PC-3 (cell line): ENCODE measurements at regions not wholly inside any gene's neighbourhood (a gene's known extent, or its start where the extent isn't known, plus 50 kb on each side); places are given as distances from the start of the nearest gene placed in this dataset.

Source experiments
- ATAC-seq: fragments of 200-7000 bp; cut with Tn5 transposase; 2 replicates; pipeline ENCODE4 v1.9.1; 2020; ENCODE audit warnings: mild to moderate bottlenecking, moderate library complexity
- BruUV-seq: library from RNA; stranded (reverse); fragments of 400-500 nt; replicated peaks from 2 replicates; lab custom pipeline; 2021; lab: Mats Ljungman, UMichigan
- CTCF ChIA-PET: fragments of 300-600 bp; sonication (Branson Sonifier 250); formaldehyde crosslinking; loops from one replicate; lab custom pipeline; 2022; ENCODE audit warnings: antibody characterized with exemption; lab: Charles Lee
- POLR2A ChIA-PET: fragments of 300-600 bp; sonication (Branson Sonifier 250); formaldehyde crosslinking; loops from one replicate; lab custom pipeline; 2022; ENCODE audit warnings: antibody characterized with exemption; ENCODE audit not compliant: unreplicated experiment; lab: Charles Lee
- DNase-seq: peaks from one replicate; pipeline ENCODE4 v3.0.0-alpha.2; 2015
- H2AFZ ChIP-seq: fragments of 300-600 bp; sonication (generic); 2 replicates; pipeline ENCODE4 v1.6.0; 2016; ENCODE audit warnings: antibody characterized with exemption, low read length
- H3F3A ChIP-seq: fragments of 300-600 bp; sonication (generic); one replicate; pipeline ENCODE4 v1.6.0; 2017; ENCODE audit warnings: antibody characterized with exemption, low read length, control low read depth, mild to moderate bottlenecking; ENCODE audit not compliant: unreplicated experiment
- H3K27ac ChIP-seq: fragments of 300-600 bp; sonication (generic); 2 replicates; pipeline ENCODE4 v1.5.1; 2016; ENCODE audit warnings: mild to moderate bottlenecking, low read length
- H3K27me3 ChIP-seq: fragments of 300-600 bp; sonication (generic); 2 replicates; pipeline ENCODE4 v1.6.1; 2016; ENCODE audit warnings: low read length, mixed read lengths
- H3K36me3 ChIP-seq: fragments of 300-600 bp; sonication (generic); 2 replicates; pipeline ENCODE4 v1.6.1; 2016; ENCODE audit warnings: low read depth, mixed run types, low read length, mixed read lengths
- H3K4me1 ChIP-seq: fragments of 300-600 bp; sonication (generic); 2 replicates; pipeline ENCODE4 v1.5.1; 2016; ENCODE audit warnings: low read length; ENCODE audit not compliant: insufficient read depth
- H3K4me2 ChIP-seq: fragments of 300-600 bp; sonication (generic); 2 replicates; pipeline ENCODE4 v1.6.0; 2016; ENCODE audit warnings: low read length
- H3K4me3 ChIP-seq: fragments of 300-600 bp; sonication (generic); 2 replicates; pipeline ENCODE4 v1.5.1; 2016; ENCODE audit warnings: mild to moderate bottlenecking, low read length, mixed read lengths
- H3K79me2 ChIP-seq: fragments of 300-600 bp; sonication (generic); 2 replicates; pipeline ENCODE4 v1.6.1; 2017; ENCODE audit warnings: low read length, mixed read lengths
- H3K9ac ChIP-seq: fragments of 300-600 bp; sonication (generic); 2 replicates; pipeline ENCODE4 v1.6.0; 2016; ENCODE audit warnings: mild to moderate bottlenecking, low read length
- H3K9me2 ChIP-seq: fragments of 300-600 bp; sonication (generic); replicated peaks from 2 replicates; pipeline ENCODE4 v1.6.1; 2016; ENCODE audit warnings: mixed run types, low read length, mixed read lengths
- H3K9me3 ChIP-seq: fragments of 300-600 bp; sonication (generic); 2 replicates; pipeline ENCODE4 v1.6.1; 2016; ENCODE audit warnings: low read length, mixed read lengths
- H4K20me1 ChIP-seq: fragments of 300-600 bp; sonication (generic); 2 replicates; pipeline ENCODE4 v1.6.1; 2016; ENCODE audit warnings: low read length, mixed read lengths
- EZH2 ChIP-seq: fragments of 300-600 bp; sonication (generic); IDR thresholded peaks from one replicate; pipeline ENCODE4 v1.6.1; 2017; ENCODE audit warnings: antibody characterized with exemption, mild to moderate bottlenecking, low read length; ENCODE audit not compliant: unreplicated experiment
- EZH2phosphoT487 ChIP-seq: fragments of 300-600 bp; sonication (generic); IDR thresholded peaks from 2 replicates; pipeline ENCODE4 v1.6.1; 2018; ENCODE audit warnings: mild to moderate bottlenecking, antibody characterized with exemption, low read length, borderline replicate concordance
- intact Hi-C: fragments of 100-400 bp; cut with micrococcal nuclease; formaldehyde crosslinking; loops from 2 replicates; pipeline ENCODE4 v1.9.0; 2023
- TF ChIP-seq, protein P1 (sequence below): fragments of 300-600 bp; sonication (generic); conservative IDR thresholded peaks from 2 replicates; pipeline ENCODE4 v1.5.1; 2017; ENCODE audit warnings: antibody characterized with exemption, low read depth, mild to moderate bottlenecking, low read length

DNA sequence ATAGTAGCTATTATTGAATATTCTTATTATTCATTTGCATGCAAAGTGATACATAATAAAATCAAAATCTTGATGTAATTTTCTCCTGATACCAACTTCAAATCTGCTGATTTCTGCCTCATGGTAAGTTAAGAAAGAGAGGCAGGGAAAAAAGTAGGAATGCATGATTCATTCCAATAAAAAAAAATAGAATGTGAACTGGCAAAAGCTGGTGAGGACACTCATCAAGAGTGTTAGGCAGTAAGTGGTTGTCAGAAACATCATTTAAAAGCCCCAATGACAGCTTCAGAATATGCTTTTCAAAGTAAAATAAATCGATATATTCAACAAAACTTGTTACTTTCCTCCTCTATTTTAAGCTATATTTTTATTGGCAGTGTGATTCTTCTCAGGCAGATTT, 979.1 kb downstream of the TECRL start:
- CTCF ChIA-PET = no interaction called here
- H3K9ac ChIP-seq = no peak overlapping the region
- H3K4me3 ChIP-seq = no peak overlapping the region
- no peaks in the 10 kb centered on the region for H3K9me3 ChIP-seq
- no peak for TF ChIP-seq EZH2phosphoT487
- TF ChIP-seq, protein P1, sequence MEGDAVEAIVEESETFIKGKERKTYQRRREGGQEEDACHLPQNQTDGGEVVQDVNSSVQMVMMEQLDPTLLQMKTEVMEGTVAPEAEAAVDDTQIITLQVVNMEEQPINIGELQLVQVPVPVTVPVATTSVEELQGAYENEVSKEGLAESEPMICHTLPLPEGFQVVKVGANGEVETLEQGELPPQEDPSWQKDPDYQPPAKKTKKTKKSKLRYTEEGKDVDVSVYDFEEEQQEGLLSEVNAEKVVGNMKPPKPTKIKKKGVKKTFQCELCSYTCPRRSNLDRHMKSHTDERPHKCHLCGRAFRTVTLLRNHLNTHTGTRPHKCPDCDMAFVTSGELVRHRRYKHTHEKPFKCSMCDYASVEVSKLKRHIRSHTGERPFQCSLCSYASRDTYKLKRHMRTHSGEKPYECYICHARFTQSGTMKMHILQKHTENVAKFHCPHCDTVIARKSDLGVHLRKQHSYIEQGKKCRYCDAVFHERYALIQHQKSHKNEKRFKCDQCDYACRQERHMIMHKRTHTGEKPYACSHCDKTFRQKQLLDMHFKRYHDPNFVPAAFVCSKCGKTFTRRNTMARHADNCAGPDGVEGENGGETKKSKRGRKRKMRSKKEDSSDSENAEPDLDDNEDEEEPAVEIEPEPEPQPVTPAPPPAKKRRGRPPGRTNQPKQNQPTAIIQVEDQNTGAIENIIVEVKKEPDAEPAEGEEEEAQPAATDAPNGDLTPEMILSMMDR = no peak
- no peak for TF ChIP-seq EZH2
- no peaks in the 10 kb centered on the region for H3F3A ChIP-seq
- H4K20me1 ChIP-seq = no peaks in the 10 kb centered on the region
- DNase-seq = peak; percentile 47
- H3K36me3 ChIP-seq = no peaks in the 10 kb centered on the region
- POLR2A ChIA-PET = no interaction called here
- no peaks in the 10 kb centered on the region for H3K9me2 ChIP-seq
- ATAC-seq = peak; percentile 58
- no peak overlapping the region for H3K27ac ChIP-seq
- H3K4me2 ChIP-seq = no peak overlapping the region
- H2AFZ ChIP-seq = no peak overlapping the region
- H3K4me1 ChIP-seq = no peaks in the 10 kb centered on the region
- intact Hi-C loops = no loop called here
- no TSS peak for BruUV-seq
- H3K27me3 ChIP-seq = no peaks in the 10 kb centered on the region
- H3K79me2 ChIP-seq = no peaks in the 10 kb centered on the region

DNA sequence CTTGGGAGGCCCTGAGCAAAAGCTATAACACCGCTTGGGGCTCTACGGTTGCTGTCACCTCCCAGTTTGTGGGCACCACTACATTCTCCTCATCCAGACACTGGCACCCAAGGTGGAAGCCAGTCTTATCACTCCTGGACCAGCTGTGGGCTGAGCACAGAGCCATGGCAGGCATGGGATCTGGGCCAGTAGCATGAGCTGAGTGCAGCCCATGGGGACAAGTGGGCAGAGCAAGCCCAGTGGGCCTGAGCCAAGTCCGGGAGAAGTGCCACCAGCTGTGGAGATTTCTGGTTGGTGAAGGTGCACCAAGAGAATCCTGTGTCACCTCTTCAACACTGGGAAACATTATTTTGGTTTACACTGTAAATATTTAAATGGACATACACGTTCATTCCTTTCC, 1013.0 kb downstream of the TECRL start:
- Histone ChIP-seq H3K27ac (no peak overlapping the region), H3K9ac (no peak overlapping the region), H3K27me3 (no peaks in the 10 kb centered on the region), H3K36me3 (no peaks in the 10 kb centered on the region), H2AFZ (no peak overlapping the region), H3K9me2 (no peaks in the 10 kb centered on the region), H4K20me1 (no peaks in the 10 kb centered on the region), H3K9me3 (no peaks in the 10 kb centered on the region; the same call in 1 of the 2 replicates), H3K79me2 (no peaks in the 10 kb centered on the region), H3K4me2 (no peak overlapping the region), H3K4me3 (no peak overlapping the region), H3F3A (no peaks in the 10 kb centered on the region), H3K4me1 (no peaks in the 10 kb centered on the region)
- ChIA-PET POLR2A (no interaction called here), CTCF (no interaction called here)
- no TSS peak for BruUV-seq
- no peak for ATAC-seq
- TF ChIP-seq EZH2 (no peak), EZH2phosphoT487 (no peak)
- TF ChIP-seq, protein P1 = no peak
- no peak for DNase-seq
- intact Hi-C loops = no loop called here

DNA sequence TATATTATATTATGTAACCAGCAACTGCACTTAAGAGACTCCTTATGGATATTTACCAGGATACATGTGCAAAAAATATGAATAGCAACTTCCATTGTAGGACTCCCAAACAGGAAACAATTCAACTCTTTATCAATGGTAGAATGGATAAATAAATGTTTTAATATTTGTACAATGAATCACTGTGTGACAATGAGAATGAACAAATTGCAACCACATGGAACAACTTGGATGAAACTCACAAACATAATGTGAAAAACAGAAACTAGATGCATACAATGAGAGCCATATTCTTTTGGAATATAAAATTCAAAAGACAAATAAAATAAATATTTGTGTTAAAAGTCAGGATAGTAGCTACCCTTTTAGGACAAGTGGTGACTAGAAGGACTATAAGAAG, 1015.7 kb downstream of the TECRL start:
- no peak for TF ChIP-seq EZH2phosphoT487
- no peak for TF ChIP-seq EZH2
- TF ChIP-seq, protein P1 = no peak
- intact Hi-C loops = no loop called here
- no peak overlapping the region for H3K4me3 ChIP-seq
- POLR2A ChIA-PET = no interaction called here
- no peaks in the 10 kb centered on the region for H3K9me2 ChIP-seq
- H3K4me1 ChIP-seq = no peaks in the 10 kb centered on the region
- CTCF ChIA-PET = no interaction called here
- no peaks in the 10 kb centered on the region for H3K36me3 ChIP-seq
- H3K9ac ChIP-seq = no peak overlapping the region
- ATAC-seq = peak; percentile 89
- BruUV-seq = no TSS peak
- H3K79me2 ChIP-seq = no peaks in the 10 kb centered on the region
- no peaks in the 10 kb centered on the region for H4K20me1 ChIP-seq
- peak; percentile 47 for DNase-seq
- H3K9me3 ChIP-seq = no peaks in the 10 kb centered on the region; the same call in 1 of the 2 replicates
- no peaks in the 10 kb centered on the region for H3F3A ChIP-seq
- no peak overlapping the region for H2AFZ ChIP-seq
- H3K27ac ChIP-seq = peak overlapping the region; percentile 21; the same call in 1 of the 2 replicates
- no peak overlapping the region for H3K4me2 ChIP-seq
- H3K27me3 ChIP-seq = no peaks in the 10 kb centered on the region
